ENCODE measurements at regions not wholly inside any gene's neighbourhood (a gene's known extent, or its start where the extent isn't known, plus 50 kb on each side); places are given as distances from the start of the nearest gene placed in this dataset.
"Not testable (repeated sequence)": the region's sequence is repeated elsewhere in the genome, so short reads cannot be mapped to it uniquely, and the experiment has no call there.

- DNase-seq (ENCODE audit: low read depth in 2 of 2), result not testable (repeated sequence)
Measured at GRCh38 chr20:30387823-30388222, 869.6 kb upstream of the DEFB115 start.

- DNase-seq (ENCODE audit: low read depth in 2 of 2), result not testable (repeated sequence)
Measured at GRCh38 chr20:30393523-30393922, 863.9 kb upstream of the DEFB115 start.

GRCh38 chr20:30397111-30397510 is 860.4 kb upstream of the DEFB115 start:
- DNase-seq (ENCODE audit: low read depth in 2 of 2), result not testable (repeated sequence)

- not testable (repeated sequence) for DNase-seq (ENCODE audit: low read depth in 2 of 2)
Measured at GRCh38 chr20:30405061-30405460, 852.4 kb upstream of the DEFB115 start.

GRCh38 chr20:30405585-30405984 is 851.9 kb upstream of the DEFB115 start:
- not testable (repeated sequence) for DNase-seq (ENCODE audit: low read depth in 2 of 2)

- DNase-seq (ENCODE audit: low read depth in 2 of 2), result not testable (repeated sequence)
Measured at GRCh38 chr20:30406370-30406769, 851.1 kb upstream of the DEFB115 start.

- no peak for DNase-seq (ENCODE audit: low read depth in 2 of 2)
Measured at GRCh38 chr20:30412972-30413371, 844.5 kb upstream of the DEFB115 start.

- not testable (repeated sequence) for DNase-seq (ENCODE audit: low read depth in 2 of 2)
Measured at GRCh38 chr20:30417387-30417786, 840.1 kb upstream of the DEFB115 start.

- DNase-seq (ENCODE audit: low read depth in 2 of 2), result not testable (repeated sequence)
Measured at GRCh38 chr20:30418378-30418777, 839.1 kb upstream of the DEFB115 start.

- DNase-seq (ENCODE audit: low read depth in 2 of 2), result no peak
Measured at GRCh38 chr20:30419466-30419865, 838.0 kb upstream of the DEFB115 start.

GRCh38 chr20:30419871-30420420 is 837.5 kb upstream of the DEFB115 start:
- not testable (repeated sequence) for DNase-seq (ENCODE audit: low read depth in 2 of 2)
